Loucy (cell line): ENCODE measurements at regions not wholly inside any gene's neighbourhood (a gene's known extent, or its start where the extent isn't known, plus 50 kb on each side); places are given as distances from the start of the nearest gene placed in this dataset.

ENCODE experiments used
- CTCF ChIP-seq: fragments of 200-600 bp; sonication (generic); conservative IDR thresholded peaks from 2 replicates; pipeline ENCODE4 v1.5.1; 2014; ENCODE audit warnings: mild to moderate bottlenecking, antibody characterized with exemption, low read length
- EZH2phosphoT487 ChIP-seq: fragments of 200-600 bp; IDR thresholded peaks from 2 replicates; pipeline ENCODE4 v1.6.1; 2018; ENCODE audit warnings: antibody characterized with exemption, mild to moderate bottlenecking, moderate library complexity, borderline replicate concordance

- no peak for TF ChIP-seq CTCF
- no peak for TF ChIP-seq EZH2phosphoT487
These were observed 73.4 kb upstream of the SDK2 start for GRCh38 chr17:73717690-73718089.
